Skeletal muscle satellite cell (primary cell): ENCODE measurements at regions not wholly inside any gene's neighbourhood (a gene's known extent, or its start where the extent isn't known, plus 50 kb on each side); places are given as distances from the start of the nearest gene placed in this dataset.

ENCODE experiments used
- H3K27me3 ChIP-seq: 2 replicates; pipeline ENCODE4 v1.7.0; 2013; ENCODE audit warnings: low read length; ENCODE audit not compliant: control insufficient read depth, insufficient read depth
- H3K36me3 ChIP-seq: 2 replicates; pipeline ENCODE4 v1.7.0; 2013; ENCODE audit warnings: mild to moderate bottlenecking, control low read depth, low read length; ENCODE audit not compliant: insufficient read depth
- H3K4me1 ChIP-seq: 2 replicates; pipeline ENCODE4 v1.7.0; 2013; ENCODE audit warnings: low read length; ENCODE audit not compliant: control insufficient read depth, insufficient read depth
- H3K4me2 ChIP-seq: 2 replicates; pipeline ENCODE4 v1.7.0; 2013; ENCODE audit warnings: mild to moderate bottlenecking, low read length
- H3K4me3 ChIP-seq: 2 replicates; pipeline ENCODE4 v1.7.0; 2013; ENCODE audit warnings: low read length
- H3K9ac ChIP-seq: 2 replicates; pipeline ENCODE4 v1.7.0; 2013; ENCODE audit warnings: mild to moderate bottlenecking, low read depth, low read length, moderate library complexity
- H3K9me3 ChIP-seq: replicated peaks from 2 replicates; pipeline ENCODE4 v1.7.0; 2013; ENCODE audit warnings: mild to moderate bottlenecking, control low read depth, low read length

- H3K36me3 ChIP-seq = no peaks in the 10 kb centered on the region
- no peaks in the 10 kb centered on the region for H3K9me3 ChIP-seq
- peaks cover 7% of the 10 kb centered on the region for H3K4me1 ChIP-seq
- no peaks in the 10 kb centered on the region for H3K27me3 ChIP-seq
- no peak overlapping the region for H3K9ac ChIP-seq
- no peak overlapping the region for H3K4me2 ChIP-seq
- H3K4me3 ChIP-seq = no peak overlapping the region
Observed at GRCh38 chr6:14927398-14927797, 318.5 kb upstream of the JARID2 start.

- peaks cover 3% of the 10 kb centered on the region for H3K4me1 ChIP-seq
Observed at GRCh38 chr6:14929291-14929690, 316.6 kb upstream of the JARID2 start.

GRCh38 chr6:14930366-14930989 lies 315.4 kb upstream of the JARID2 start:
- H3K4me1 ChIP-seq = no peaks in the 10 kb centered on the region
- H3K4me3 ChIP-seq = no peak overlapping the region
- no peak overlapping the region for H3K9ac ChIP-seq
- no peak overlapping the region for H3K4me2 ChIP-seq
- H3K36me3 ChIP-seq = no peaks in the 10 kb centered on the region
- no peaks in the 10 kb centered on the region for H3K9me3 ChIP-seq
- no peaks in the 10 kb centered on the region for H3K27me3 ChIP-seq

More at GRCh38 chr6:14929291-14929690, 316.6 kb upstream of the JARID2 start:
- no peak overlapping the region for H3K4me2 ChIP-seq
- no peaks in the 10 kb centered on the region for H3K36me3 ChIP-seq
- H3K9ac ChIP-seq = no peak overlapping the region
- no peaks in the 10 kb centered on the region for H3K9me3 ChIP-seq
- H3K27me3 ChIP-seq = no peaks in the 10 kb centered on the region
- no peak overlapping the region for H3K4me3 ChIP-seq

GRCh38 chr6:14932485-14933182 lies 313.2 kb upstream of the JARID2 start:
- H3K4me3 ChIP-seq = no peak overlapping the region
- H3K9ac ChIP-seq = no peak overlapping the region
- H3K9me3 ChIP-seq = no peaks in the 10 kb centered on the region
- no peaks in the 10 kb centered on the region for H3K36me3 ChIP-seq
- no peaks in the 10 kb centered on the region for H3K27me3 ChIP-seq
- no peaks in the 10 kb centered on the region for H3K4me1 ChIP-seq
- no peak overlapping the region for H3K4me2 ChIP-seq

- Histone ChIP-seq H3K4me1 (no peaks in the 10 kb centered on the region), H3K9me3 (no peaks in the 10 kb centered on the region), H3K27me3 (no peaks in the 10 kb centered on the region), H3K4me2 (no peak overlapping the region), H3K9ac (no peak overlapping the region), H3K36me3 (no peaks in the 10 kb centered on the region), H3K4me3 (no peak overlapping the region)
Observed at GRCh38 chr6:14933183-14933544, 312.7 kb upstream of the JARID2 start.

GRCh38 chr6:14934013-14934412 lies 311.9 kb upstream of the JARID2 start:
- Histone ChIP-seq H3K4me3 (no peak overlapping the region), H3K4me1 (no peaks in the 10 kb centered on the region), H3K9me3 (no peaks in the 10 kb centered on the region), H3K9ac (no peak overlapping the region), H3K27me3 (no peaks in the 10 kb centered on the region), H3K4me2 (no peak overlapping the region), H3K36me3 (no peaks in the 10 kb centered on the region)

- H3K36me3 ChIP-seq = no peaks in the 10 kb centered on the region
- H3K4me3 ChIP-seq = no peak overlapping the region
- H3K9me3 ChIP-seq = no peaks in the 10 kb centered on the region
- no peak overlapping the region for H3K4me2 ChIP-seq
- no peaks in the 10 kb centered on the region for H3K4me1 ChIP-seq
- H3K27me3 ChIP-seq = no peaks in the 10 kb centered on the region
- no peak overlapping the region for H3K9ac ChIP-seq
Observed at GRCh38 chr6:14934844-14935243, 311.0 kb upstream of the JARID2 start.

GRCh38 chr6:14936861-14937260 lies 309.0 kb upstream of the JARID2 start:
- Histone ChIP-seq H3K4me3 (no peak overlapping the region), H3K9ac (no peak overlapping the region), H3K36me3 (no peaks in the 10 kb centered on the region), H3K9me3 (no peaks in the 10 kb centered on the region), H3K27me3 (no peaks in the 10 kb centered on the region), H3K4me2 (no peak overlapping the region), H3K4me1 (no peaks in the 10 kb centered on the region)

- no peak overlapping the region for H3K4me3 ChIP-seq
- no peak overlapping the region for H3K4me2 ChIP-seq
- no peak overlapping the region for H3K9ac ChIP-seq
- H3K36me3 ChIP-seq = no peaks in the 10 kb centered on the region
- no peaks in the 10 kb centered on the region for H3K27me3 ChIP-seq
- no peaks in the 10 kb centered on the region for H3K4me1 ChIP-seq
- H3K9me3 ChIP-seq = no peaks in the 10 kb centered on the region
Observed at GRCh38 chr6:14943116-14943515, 302.8 kb upstream of the JARID2 start.

GRCh38 chr6:14944593-14944992 lies 301.3 kb upstream of the JARID2 start:
- no peaks in the 10 kb centered on the region for H3K9me3 ChIP-seq
- no peak overlapping the region for H3K4me3 ChIP-seq
- H3K4me2 ChIP-seq = no peak overlapping the region
- H3K4me1 ChIP-seq = no peaks in the 10 kb centered on the region
- no peak overlapping the region for H3K9ac ChIP-seq
- H3K36me3 ChIP-seq = no peaks in the 10 kb centered on the region
- no peaks in the 10 kb centered on the region for H3K27me3 ChIP-seq

- Histone ChIP-seq H3K4me2 (no peak overlapping the region), H3K27me3 (no peaks in the 10 kb centered on the region), H3K9ac (no peak overlapping the region)
Observed at GRCh38 chr6:14945461-14946185, 300.2 kb upstream of the JARID2 start.

More at GRCh38 chr6:14945461-14946185, 300.2 kb upstream of the JARID2 start:
- no peaks in the 10 kb centered on the region for H3K9me3 ChIP-seq
- no peaks in the 10 kb centered on the region for H3K4me1 ChIP-seq
- no peak overlapping the region for H3K4me3 ChIP-seq
- H3K36me3 ChIP-seq = no peaks in the 10 kb centered on the region
